Activated CD4-positive, alpha-beta T cell treated with anti-CD3 and anti-CD28 coated beads for 4 hours (primary cell): ENCODE measurements at regions not wholly inside any gene's neighbourhood (a gene's known extent, or its start where the extent isn't known, plus 50 kb on each side); places are given as distances from the start of the nearest gene placed in this dataset.

ENCODE experiments used
- DNase-seq, 2 donors: peaks; one replicate each; pipeline ENCODE4 v3.0.0-alpha.2; 2020

DNA sequence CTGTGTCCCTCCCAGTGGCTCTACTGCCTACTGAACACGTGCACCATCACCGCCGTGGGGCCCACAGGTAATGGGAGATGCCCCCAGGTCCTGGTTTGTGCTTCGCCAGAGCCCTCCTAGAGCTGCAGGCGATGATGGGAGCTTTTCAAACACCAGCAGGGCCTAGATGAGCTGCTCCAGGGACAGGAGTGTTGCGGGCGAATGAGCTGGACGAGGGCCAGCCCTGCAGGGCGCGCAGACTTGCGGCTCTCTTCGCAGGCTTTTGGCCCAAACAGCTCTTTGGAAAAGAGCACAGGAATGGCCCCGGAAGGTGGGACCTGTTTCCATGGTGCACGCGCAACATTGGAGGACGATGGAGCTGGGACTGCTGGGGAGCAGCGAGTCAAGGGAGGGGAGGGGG lies 409.3 kb upstream of the SULF2 start:
- DNase-seq, result no peak

DNA sequence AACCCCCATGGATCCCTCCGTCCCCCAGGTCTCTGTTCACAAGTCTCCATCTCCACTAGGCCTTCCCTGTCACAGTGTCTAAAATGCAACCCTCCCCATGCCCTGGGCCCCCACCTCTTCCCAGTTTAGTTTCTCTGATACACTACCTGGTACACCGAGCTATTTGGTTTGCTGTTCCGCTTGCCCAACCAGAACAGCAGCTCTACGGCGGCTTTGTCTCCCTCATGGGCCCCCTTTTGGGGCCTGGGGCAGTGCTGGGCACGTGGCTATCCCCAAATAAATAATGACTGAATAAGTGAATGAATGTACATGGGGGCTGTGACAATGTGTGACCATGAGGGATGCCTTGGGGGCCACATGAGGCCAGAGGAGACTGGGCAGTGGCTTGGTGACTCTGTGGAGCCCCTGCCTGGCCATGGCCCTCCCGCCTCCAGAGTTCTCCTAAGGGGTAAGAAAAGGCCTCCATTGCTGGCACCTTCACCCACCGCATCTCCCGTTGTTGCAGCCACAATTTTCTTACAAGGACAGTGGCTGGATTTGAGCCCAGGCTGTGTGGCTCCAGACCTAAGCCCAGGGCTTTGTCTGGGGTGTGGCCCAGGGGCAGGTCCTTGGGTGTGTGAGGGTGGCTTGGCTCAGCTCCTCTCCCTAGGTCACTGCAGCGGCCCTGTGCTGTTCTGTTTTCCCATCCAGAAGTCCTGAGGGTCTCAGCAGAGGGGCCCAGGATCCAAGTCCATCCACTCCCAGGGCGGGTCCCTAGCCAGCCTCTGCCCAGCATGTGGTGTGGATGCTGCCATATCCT lies 408.5 kb upstream of the SULF2 start:
- no peak for DNase-seq

DNA sequence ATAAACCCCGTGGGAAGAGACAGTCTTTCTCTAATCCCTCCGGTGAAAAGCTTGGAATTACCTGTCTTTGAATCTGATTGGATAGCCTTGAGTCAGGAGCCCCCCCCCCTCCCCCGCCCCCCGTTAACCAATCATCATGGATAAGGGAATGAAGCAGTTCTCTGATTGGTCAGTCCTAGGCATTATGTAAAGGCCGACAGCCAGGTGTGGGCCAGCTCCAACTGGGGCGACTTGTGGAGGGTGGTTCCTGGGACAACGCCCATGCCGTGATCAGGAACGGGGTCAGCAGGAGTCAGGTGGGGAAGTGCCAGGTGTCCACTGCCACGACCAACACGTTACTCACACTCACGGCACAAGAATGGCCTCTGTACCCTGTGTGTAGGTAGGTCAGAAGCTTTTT lies 406.8 kb upstream of the SULF2 start:
- DNase-seq, result no peak

DNA sequence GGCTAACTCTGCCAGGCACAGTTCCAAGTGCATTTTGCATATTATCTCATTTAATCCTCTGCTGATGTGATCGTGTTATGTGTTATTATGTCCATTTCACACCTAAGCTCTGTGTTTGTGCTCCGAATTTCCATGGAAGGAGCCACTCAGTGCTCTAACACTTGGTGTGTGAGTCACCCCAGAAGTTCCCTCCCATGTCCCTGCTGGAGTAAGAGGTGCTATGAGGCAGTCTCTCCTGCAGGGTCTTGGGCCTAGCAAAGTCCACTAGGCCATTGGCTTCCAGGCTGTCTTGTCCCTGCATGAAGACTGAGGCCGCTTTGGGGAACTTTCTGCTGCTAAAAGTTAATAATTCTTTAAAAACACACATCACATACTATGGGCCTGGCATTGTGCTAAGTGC lies 405.9 kb upstream of the SULF2 start:
- DNase-seq, result no peak

DNA sequence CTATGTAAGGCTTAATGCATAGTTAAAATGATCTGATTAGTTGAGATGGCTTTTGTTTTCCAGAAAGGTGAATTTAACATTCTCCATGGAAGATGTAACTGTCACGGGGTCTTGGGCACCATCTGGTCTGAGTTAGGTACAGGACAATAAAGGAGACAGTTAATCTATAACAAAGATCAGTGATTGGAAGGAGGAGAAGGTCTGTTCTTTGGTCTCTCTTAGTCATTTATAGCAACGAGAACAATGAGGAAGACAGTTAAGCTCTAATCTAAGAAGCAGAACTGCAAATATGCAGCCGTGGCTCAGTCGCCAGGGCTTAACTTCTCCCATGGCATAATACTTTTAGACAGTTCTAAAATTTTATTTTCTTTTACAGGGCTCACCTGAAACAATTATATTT lies 405.5 kb upstream of the SULF2 start:
- DNase-seq, result no peak

DNA sequence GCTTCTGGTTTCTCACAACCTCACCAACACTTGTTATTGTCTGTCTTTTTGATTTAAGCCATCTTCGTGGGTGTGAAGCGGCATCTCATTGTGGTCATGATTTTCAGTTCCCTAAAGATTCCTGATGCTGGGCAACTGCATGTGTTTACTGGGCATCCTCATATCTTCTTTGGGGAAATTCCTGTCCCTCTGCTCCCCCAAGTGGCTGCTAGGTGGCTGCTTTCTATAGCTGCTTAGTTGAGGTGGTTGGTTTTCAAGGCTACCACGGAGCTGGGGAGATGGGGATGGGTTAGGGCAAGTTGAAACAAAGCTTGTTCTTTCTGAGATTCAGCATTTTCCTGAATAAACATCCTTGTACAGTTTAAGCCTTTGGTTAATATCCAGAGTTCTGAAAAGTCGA lies 403.9 kb upstream of the SULF2 start:
- DNase-seq, result no peak

DNA sequence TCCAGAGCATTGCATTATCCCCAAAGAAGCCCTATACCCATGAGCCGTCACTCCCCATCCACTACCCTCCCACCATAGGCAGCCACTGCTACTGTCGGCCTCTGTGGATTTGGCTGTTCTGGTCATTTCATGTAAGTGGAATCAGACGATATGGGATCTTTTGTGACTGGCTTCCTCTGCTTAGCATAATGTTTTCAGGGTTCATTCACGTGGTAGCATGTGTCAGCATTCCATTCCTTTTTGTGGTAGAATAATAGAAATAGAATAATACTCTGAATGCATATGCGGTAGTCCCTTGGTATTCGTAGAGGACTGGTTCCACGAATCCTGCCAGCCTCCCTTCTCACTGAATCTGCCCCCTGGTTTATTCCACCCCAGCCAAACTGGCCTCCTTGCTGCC lies 402.6 kb upstream of the SULF2 start:
- no peak for DNase-seq

DNA sequence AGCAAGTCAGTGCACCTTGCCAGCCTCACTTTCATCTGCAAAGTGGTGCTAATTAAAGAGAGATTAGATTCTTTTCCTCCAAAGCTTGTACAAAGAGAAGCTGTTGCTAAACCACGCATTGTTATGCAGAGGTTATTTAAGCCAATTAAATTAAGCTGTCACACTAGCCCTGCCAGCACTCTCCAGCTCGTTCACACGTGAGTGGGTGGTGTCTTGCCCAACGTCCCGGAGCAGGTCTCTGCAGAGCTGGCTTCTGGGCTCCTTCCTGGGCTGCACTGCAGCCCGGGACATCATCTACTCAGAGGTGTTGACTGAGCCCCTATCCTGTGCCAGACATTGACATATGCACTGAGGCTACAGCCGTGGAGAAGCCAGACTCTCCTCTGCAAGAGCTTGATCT lies 401.6 kb upstream of the SULF2 start:
- DNase-seq, result no peak

DNA sequence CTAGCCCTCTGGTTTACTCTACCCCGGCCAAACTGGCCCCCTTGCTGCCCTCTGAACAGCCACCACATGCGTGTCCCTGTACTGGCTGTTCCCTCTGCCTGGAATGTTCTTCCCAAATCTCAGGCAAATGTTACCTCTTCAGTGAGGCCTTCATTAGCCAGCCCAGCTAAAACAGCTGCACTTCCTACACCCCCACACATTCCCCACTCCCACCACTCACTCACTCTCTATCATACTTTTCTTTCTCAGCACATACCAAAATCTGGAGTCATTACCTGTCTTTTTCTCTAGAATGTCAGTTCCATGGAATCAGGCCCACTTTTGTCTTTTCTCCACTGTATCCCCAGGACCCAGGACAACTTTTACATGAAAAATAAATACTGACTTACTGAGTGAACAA lies 401.2 kb upstream of the SULF2 start:
- no peak for DNase-seq

DNA sequence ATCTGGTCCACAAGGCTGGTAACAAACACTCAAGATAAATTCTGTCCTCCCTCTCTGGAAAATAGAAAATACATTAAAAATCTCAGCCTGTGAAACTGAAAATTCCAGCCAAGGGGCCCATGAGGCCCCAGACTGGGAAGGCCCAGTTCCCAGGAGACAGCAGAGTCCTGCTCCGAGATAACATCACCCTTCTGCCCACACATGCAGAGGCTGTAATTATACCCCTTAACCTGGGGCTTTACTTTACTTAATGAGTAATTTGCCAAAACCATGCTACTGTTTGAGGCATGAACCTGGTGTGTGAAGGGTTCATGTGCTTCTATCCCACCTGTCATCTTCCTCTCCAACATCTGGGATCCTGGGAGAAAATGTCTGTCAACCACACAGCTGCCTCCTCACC lies 398.9 kb upstream of the SULF2 start:
- no peak for DNase-seq

DNA sequence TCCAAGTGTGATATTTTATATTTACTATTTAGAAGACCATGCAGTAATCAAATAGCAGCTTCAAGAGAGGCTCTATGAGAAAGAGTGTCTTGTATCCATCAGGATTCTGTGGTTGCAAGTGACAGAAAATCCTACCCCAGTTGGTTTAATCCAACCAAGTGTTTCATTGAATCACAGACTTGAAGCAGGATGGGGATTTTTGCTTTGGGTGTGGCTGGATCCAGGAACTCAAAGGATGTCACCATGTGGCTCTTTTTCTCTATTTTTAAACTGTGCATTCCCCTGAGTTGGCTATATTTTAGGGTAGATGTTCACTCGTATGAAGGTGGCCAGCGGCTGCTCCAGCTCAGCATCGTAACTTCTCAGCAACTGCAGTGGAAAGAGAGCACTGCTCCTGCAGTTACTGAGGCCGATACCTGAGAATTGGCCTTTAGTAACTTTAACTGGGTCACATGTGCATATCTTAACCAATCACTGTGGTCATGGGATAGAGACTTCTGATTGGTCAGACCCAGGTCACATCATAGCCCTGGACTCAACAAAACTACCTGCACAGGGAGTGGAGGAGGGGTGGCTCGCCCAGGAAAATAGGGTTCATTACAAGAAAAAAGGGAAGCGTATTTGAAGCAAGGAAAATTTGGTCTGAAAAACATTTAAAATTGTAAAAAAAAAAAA lies 396.1 kb upstream of the SULF2 start:
- no peak for DNase-seq

DNA sequence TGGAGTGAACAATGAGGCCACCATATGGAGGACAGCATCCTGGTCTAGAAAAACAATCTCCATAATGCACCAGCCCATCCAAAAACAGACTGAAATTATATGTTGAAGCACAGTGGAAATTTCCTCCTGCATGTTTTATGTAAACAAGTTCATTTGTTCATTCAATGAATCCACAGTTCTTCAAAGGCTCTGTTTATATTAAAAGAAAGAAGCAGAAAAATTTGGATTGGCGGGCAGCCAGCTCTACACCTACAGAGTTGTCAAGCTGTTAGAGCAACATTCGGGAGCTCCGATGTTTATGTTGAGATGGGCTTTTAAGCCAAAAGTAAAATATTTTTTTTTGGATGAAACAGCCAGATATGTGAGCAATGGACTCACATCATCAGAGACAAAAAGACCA lies 395.3 kb upstream of the SULF2 start:
- DNase-seq, result no peak

DNA sequence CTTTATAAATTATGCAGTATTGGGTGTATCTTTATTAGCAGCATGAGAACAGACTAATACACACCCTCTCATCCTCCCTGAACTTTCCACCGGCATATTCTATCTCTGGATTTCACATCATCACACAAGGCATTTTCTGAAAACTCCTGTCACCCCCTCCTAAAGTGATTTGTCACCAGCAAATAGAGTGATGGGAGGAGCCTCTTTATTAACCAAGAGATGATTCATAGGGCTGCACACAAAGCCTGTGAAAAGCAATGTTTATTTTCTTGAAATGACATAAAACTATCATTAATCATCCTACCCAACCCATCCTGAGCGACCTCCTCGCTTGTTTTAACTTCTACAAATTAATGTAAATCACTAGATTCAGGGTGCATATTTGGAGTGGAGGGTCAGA lies 394.7 kb upstream of the SULF2 start:
- no peak for DNase-seq

DNA sequence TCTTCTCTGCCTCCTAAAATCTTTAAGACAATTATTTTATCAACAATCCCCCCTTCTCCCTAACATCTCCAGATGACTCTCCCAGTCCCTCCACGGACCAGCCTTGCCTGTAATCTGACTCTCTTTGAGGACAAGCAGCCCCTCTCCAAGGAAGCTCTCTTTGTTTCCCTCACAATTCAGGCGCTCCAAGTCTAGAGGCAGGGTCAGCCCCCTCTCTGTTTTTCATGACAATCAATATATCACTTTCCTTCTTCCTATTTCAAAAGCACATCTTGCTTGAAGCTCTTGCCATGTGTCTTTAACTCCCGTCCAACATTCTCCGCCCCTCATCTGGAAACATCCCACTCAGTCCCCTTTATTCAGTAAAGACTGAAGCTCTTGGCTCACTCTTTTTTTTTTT lies 393.4 kb upstream of the SULF2 start:
- DNase-seq, result no peak

DNA sequence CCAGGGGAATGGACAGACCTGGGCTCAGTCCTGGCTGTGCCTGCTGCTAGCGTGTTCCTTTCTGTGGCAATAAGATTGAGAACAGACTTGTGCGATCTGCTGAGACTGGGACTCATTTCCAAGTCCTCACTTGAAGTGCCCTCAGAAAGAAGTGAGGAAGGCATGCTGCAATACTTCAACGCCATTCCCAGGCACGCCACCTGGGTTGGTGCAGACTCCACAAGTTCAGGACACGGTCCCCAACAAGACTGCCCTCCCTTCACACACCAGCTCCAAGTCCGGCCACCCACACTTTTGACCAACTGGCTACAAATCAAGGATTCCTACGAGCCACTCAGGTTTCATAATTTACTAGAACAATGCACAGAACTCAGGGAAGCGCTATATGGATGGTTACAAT lies 391.8 kb upstream of the SULF2 start:
- DNase-seq, result no peak

DNA sequence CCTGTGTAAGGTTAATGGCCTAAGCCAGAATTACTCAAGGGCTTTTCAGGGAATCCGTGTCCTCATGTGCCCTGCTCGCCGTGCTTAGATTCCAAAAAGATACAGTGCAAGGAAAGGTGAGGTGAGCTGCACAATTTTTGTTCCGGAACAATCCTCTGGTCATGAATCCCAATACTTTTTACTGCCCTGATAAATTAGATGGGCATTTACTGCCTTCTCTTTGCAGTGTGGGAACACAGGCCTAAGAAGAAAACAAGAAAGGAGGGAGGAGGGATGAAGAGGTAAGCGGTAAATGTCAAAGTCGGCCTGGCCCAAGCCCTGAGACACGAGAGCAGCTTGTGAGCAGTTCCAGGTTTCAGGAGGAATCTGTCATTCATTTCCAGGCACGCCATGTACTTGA lies 390.9 kb upstream of the SULF2 start:
- no peak for DNase-seq

DNA sequence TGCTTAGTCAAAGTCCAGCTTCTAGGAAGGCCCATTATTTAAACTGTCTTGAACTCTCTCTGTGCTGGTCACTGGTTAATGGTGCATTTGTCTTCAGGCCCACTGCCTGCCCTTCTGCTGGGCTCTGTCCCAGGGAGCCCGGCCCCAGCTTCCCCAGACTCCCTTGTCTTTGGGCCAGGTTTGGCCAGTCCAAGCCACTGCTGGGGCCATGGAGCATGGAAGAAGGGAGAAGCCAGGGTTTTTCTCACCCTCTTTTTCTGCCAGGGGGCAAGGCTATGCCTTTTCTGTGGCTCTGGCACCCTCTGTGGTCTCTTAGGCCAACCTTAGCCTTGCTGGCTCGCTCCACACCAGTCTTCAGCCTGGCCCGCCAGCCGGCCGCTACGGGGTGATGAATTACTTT lies 390.0 kb upstream of the SULF2 start:
- DNase-seq, result no peak

DNA sequence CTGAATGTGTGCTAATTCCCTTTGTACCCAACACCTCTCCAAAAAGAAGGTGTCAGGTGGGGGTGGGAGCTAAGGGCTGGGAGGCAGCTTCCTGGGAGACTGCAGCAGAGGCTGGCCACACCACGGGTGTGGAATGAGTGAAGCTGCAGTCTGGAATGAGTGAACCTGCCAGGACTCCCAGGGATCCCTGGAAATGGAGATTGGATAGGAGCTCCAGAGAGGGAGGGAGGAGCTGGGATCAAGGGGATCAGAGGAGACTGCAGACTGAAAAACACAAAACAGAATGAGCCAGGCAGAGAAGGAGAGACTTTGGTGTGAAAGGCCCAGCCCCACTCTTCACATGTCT lies 387.0 kb upstream of the SULF2 start:
- no peak for DNase-seq

DNA sequence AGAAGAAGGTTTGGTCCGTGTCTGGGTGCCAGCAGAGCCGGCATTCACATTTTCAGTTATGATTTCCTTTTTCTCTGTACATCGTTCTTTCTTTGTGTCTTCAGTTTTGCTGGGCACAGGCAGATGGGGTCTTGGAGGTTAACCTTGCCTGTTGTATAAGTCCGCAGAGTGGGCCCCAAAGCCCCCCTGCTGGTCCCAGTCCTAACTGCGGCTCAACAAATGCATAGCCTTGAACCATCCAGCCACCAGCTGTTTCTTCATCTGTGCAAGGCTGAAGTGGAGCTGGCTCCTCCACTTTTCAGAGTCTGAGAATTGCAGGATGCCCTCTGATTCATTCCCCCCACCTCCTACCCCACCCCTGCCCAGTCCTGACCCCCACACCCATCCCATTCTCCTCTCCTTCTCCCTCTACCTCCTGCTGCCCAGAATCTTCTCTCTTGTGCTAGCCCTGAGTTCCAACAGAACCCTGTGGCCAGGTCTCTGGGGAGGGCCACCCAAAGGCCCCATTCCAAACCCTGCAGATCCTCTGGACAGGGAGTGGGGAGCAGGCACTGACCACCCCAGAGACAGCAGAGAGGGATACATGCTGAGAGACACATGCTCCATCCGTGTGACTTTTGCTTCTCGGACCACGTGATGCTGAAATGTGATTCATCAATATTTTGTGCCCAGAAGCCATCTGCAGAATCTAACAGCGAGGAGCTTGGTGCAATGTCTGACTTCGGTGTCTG lies 386.5 kb upstream of the SULF2 start:
- no peak for DNase-seq

DNA sequence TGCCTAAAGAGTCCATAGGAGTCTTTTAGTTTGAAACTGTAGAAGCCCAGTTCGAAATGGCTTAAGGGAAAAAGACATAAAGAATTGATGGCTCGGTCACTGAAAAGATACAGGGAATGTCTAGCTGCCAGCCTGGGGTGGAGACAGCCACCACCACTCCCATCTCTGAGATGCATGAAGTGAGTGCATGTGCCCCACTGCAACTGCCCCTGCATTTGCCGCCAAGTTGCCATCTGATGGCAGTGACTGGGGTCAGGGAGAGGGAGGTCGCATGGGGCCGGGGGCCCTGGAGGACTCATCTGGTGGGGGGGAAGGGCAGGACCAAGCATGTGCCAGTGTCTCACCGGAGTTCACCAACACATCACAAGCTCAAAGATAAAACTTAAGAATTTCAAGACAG lies 385.8 kb upstream of the SULF2 start:
- DNase-seq, result no peak

DNA sequence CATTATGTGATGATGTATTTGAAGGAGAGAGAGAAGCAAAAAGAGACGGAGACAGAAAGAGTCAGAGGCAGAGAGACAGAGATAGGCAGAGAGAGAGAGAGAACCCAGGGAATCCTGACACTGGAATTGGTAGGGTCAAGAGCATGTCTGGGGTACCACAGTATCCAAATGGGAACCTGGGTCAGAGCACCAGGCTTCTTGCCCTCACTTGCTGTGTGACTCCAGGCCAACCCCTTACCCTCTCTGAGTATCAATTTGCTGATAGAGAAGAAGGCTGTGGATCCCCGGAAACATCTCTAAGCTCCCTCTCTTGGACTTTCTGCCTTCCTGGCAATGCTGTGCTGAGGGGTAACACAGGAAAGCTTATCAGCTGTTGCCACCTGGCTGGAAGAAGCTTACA lies 385.3 kb upstream of the SULF2 start:
- no peak for DNase-seq

DNA sequence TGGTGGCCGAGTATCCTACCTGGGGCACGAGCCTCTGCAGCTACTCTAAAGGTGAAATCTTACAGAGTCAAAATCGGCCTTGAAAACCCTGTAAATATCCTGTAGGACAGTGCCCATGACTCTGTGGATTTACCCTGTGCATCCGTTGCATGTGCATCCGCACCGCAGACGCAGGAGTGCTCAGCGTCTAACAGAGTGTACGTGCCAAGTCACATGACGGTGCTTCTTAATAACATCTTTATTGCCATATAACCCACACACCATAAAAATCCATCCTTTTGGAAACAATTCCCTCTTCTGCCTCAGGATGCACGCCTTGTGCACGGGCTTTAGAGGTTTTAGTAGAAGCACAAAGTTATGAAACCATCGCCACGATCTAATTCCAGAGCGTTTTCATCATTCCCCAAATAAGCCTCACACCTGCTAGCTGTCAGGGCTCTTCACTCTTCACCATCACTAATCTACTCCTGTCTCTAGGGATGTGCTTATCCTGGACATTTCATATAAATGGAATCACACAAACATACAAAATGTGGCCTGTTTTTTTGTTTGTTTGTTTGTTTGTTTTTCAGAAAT lies 384.5 kb upstream of the SULF2 start:
- no peak for DNase-seq

DNA sequence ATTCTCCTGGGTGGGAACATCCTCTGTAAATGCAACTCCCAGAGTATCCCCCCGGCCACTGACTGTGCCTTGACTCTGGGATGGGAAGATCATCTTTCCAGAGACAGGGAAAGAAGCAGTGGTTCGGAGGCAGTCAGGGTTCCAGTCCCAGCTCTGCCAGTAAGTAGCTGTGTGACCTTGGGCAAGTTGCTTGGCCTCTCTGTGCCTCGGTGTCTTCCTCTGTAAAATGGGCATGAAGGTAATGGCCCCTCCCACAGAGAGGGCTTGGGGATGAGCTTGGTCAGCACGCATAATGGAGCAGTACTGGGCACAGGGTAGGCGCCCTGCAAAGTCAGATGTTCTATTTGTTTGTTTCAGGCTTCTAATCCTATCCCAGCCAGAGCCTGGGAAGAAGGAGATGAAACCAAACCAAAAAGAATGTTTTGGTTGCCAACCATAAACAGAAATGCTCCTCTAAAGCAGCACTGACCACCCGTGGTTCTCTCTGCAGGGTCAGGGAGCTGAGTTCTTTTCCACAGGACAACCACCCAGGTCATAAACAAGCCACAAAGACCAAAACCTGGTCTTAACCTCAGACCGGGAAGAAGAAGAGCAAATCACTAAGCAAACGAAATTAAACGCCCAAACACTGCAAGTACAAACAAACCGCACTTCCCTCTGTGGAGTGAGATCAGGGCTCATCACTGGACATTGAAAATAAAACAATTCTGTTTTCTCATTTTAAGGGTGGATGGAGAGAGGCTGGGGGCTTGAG lies 381.0 kb upstream of the SULF2 start:
- no peak for DNase-seq

DNA sequence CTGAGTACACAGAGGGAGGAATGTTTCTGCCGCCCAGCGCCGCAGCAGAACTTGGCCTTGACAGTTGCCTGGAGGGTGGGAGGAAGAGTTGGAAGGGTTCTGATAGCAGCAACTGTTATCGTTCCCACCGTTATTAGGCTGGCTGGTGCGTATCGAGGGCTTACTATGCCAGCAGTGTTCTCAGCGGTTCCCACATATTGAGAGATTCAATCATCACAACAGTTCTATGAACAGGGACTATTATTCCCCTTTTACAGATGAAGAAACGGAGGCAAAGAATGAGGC lies 380.1 kb upstream of the SULF2 start:
- no peak for DNase-seq
